GM21381 (cell line): ENCODE measurements at regions not wholly inside any gene's neighbourhood (a gene's known extent, or its start where the extent isn't known, plus 50 kb on each side); places are given as distances from the start of the nearest gene placed in this dataset.

Experiments used
- ATAC-seq: cut with Tn5 transposase; IDR thresholded peaks from one replicate; pipeline ENCODE4 v1.9.1; 2021; ENCODE audit warnings: mild to moderate bottlenecking, moderate library complexity; ENCODE audit not compliant: unreplicated experiment

- no peak for ATAC-seq
Measured at GRCh38 chrX:19172741-19173140, 50.5 kb upstream of the ADGRG2 start.

- ATAC-seq: no peak
Measured at GRCh38 chrX:19174401-19175025, 52.2 kb upstream of the ADGRG2 start.

GRCh38 chrX:19176901-19177630, 54.8 kb upstream of the ADGRG2 start:
- no peak for ATAC-seq

GRCh38 chrX:19177721-19178120, 55.5 kb upstream of the ADGRG2 start:
- no peak for ATAC-seq

- ATAC-seq: no peak
Measured at GRCh38 chrX:19178402-19178801, 56.1 kb upstream of the ADGRG2 start.

GRCh38 chrX:19179389-19179788, 57.1 kb upstream of the ADGRG2 start:
- no peak for ATAC-seq

- no peak for ATAC-seq
Measured at GRCh38 chrX:19181345-19181744, 59.1 kb upstream of the ADGRG2 start.

- no peak for ATAC-seq
Measured at GRCh38 chrX:19182785-19183184, 60.5 kb upstream of the ADGRG2 start.

GRCh38 chrX:19183761-19184477, 61.7 kb upstream of the ADGRG2 start:
- ATAC-seq: no peak

GRCh38 chrX:19188566-19188965, 66.3 kb upstream of the ADGRG2 start:
- no peak for ATAC-seq

- no peak for ATAC-seq
Measured at GRCh38 chrX:19190902-19191301, 68.6 kb upstream of the ADGRG2 start.

- ATAC-seq: no peak
Measured at GRCh38 chrX:19193565-19193964, 71.3 kb upstream of the ADGRG2 start.

GRCh38 chrX:19194285-19195242, 72.3 kb upstream of the ADGRG2 start:
- peak; percentile 54 for ATAC-seq

GRCh38 chrX:19195243-19195610, 73.0 kb upstream of the ADGRG2 start:
- ATAC-seq: no peak

- ATAC-seq: no peak
Measured at GRCh38 chrX:19198473-19198872, 76.2 kb upstream of the ADGRG2 start.

GRCh38 chrX:19202171-19202570, 79.9 kb upstream of the ADGRG2 start:
- no peak for ATAC-seq

- ATAC-seq: no peak
Measured at GRCh38 chrX:19204636-19205035, 82.4 kb upstream of the ADGRG2 start.

GRCh38 chrX:19212037-19212436, 89.8 kb upstream of the ADGRG2 start:
- peak; percentile 69 for ATAC-seq

- ATAC-seq: no peak
Measured at GRCh38 chrX:19213610-19214152, 91.4 kb upstream of the ADGRG2 start.

- ATAC-seq: no peak
Measured at GRCh38 chrX:19214311-19214710, 92.0 kb upstream of the ADGRG2 start.

- ATAC-seq: no peak
Measured at GRCh38 chrX:19225909-19226308, 103.6 kb upstream of the ADGRG2 start.
